ENCODE measurements at regions not wholly inside any gene's neighbourhood (a gene's known extent, or its start where the extent isn't known, plus 50 kb on each side); places are given as distances from the start of the nearest gene placed in this dataset.

DNA sequence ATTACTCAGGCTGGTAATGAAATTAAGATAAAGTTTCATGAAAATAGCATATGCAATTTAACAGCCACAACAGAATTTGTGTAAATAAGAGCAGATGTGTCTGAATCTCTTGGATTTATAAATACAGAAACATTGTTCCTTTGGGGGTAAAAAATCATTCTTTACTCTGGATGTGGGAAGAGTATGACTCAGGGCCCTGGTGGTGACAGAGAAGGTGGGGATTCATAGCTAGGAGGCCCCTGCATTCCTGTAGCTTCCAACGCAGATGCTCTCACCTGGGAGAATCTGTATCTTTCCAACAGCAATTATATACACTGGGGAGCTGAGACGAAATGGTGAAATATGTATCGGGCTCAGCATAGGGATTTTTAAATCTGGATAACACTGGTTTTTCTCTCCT lies 167.6 kb upstream of the CADPS start:
- TF ChIP-seq CEBPB (IDR thresholded peaks at IDR 0.05), result no peak
- TF ChIP-seq, protein P1, sequence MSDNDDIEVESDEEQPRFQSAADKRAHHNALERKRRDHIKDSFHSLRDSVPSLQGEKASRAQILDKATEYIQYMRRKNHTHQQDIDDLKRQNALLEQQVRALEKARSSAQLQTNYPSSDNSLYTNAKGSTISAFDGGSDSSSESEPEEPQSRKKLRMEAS (IDR thresholded peaks at IDR 0.05), result no peak
- no peak for TF ChIP-seq YY1 (IDR thresholded peaks at IDR 0.05; ENCODE audit: low read depth)
- TF ChIP-seq EGR1 (IDR thresholded peaks at IDR 0.05), result no peak
- no peak for TF ChIP-seq EP300 (IDR thresholded peaks at IDR 0.05; ENCODE audit: borderline replicate concordance)
- no peak for TF ChIP-seq CREB1 (IDR thresholded peaks at IDR 0.05; ENCODE audit: low read depth)
- TF ChIP-seq NFIC (IDR thresholded peaks at IDR 0.05), result no peak
- no peak for TF ChIP-seq FOXM1 (IDR thresholded peaks at IDR 0.05; ENCODE audit: borderline replicate concordance, low read depth)
- TF ChIP-seq, protein P2, sequence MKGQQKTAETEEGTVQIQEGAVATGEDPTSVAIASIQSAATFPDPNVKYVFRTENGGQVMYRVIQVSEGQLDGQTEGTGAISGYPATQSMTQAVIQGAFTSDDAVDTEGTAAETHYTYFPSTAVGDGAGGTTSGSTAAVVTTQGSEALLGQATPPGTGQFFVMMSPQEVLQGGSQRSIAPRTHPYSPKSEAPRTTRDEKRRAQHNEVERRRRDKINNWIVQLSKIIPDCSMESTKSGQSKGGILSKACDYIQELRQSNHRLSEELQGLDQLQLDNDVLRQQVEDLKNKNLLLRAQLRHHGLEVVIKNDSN (IDR thresholded peaks at IDR 0.05), result no peak
- TF ChIP-seq, protein P3, sequence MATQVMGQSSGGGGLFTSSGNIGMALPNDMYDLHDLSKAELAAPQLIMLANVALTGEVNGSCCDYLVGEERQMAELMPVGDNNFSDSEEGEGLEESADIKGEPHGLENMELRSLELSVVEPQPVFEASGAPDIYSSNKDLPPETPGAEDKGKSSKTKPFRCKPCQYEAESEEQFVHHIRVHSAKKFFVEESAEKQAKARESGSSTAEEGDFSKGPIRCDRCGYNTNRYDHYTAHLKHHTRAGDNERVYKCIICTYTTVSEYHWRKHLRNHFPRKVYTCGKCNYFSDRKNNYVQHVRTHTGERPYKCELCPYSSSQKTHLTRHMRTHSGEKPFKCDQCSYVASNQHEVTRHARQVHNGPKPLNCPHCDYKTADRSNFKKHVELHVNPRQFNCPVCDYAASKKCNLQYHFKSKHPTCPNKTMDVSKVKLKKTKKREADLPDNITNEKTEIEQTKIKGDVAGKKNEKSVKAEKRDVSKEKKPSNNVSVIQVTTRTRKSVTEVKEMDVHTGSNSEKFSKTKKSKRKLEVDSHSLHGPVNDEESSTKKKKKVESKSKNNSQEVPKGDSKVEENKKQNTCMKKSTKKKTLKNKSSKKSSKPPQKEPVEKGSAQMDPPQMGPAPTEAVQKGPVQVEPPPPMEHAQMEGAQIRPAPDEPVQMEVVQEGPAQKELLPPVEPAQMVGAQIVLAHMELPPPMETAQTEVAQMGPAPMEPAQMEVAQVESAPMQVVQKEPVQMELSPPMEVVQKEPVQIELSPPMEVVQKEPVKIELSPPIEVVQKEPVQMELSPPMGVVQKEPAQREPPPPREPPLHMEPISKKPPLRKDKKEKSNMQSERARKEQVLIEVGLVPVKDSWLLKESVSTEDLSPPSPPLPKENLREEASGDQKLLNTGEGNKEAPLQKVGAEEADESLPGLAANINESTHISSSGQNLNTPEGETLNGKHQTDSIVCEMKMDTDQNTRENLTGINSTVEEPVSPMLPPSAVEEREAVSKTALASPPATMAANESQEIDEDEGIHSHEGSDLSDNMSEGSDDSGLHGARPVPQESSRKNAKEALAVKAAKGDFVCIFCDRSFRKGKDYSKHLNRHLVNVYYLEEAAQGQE (IDR thresholded peaks at IDR 0.05; ENCODE audit: low read depth), result no peak
- no peak for TF ChIP-seq TAF1 (IDR thresholded peaks at IDR 0.05; ENCODE audit: low read depth)
- TF ChIP-seq TCF12 (IDR thresholded peaks at IDR 0.05; ENCODE audit: low read depth), result no peak
- TF ChIP-seq RAD21 (IDR thresholded peaks at IDR 0.05; ENCODE audit: low read depth), result no peak
- TF ChIP-seq TEAD4 (IDR thresholded peaks at IDR 0.05), result no peak
- no peak for TF ChIP-seq ZBTB7A (IDR thresholded peaks at IDR 0.05; ENCODE audit: low read depth)

DNA sequence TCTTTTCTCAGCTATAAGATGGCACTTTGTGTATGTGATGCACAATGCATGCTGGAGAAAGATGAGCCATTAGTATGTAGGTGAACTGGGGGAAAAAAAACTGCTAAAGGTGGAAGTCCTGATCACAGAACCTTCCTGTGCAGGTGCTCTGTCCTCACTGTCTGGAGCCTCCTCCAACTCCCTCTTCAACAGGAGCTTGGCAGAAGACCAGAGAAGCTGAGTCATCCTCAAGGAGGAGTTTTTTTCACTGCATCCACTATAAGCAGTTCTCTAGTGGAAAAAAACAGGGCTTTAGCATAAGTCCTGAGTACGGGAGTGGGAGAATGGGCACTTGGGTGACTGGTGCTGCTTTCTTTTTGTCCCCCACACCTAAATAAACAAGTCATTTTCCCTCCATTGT lies 168.4 kb upstream of the CADPS start:
- no peak for TF ChIP-seq CREB1 (IDR thresholded peaks at IDR 0.05; ENCODE audit: low read depth)
- TF ChIP-seq, protein P3 (IDR thresholded peaks at IDR 0.05; ENCODE audit: low read depth), result no peak
- TF ChIP-seq, protein P2 (IDR thresholded peaks at IDR 0.05), result no peak
- TF ChIP-seq NFIC (IDR thresholded peaks at IDR 0.05), result no peak

DNA sequence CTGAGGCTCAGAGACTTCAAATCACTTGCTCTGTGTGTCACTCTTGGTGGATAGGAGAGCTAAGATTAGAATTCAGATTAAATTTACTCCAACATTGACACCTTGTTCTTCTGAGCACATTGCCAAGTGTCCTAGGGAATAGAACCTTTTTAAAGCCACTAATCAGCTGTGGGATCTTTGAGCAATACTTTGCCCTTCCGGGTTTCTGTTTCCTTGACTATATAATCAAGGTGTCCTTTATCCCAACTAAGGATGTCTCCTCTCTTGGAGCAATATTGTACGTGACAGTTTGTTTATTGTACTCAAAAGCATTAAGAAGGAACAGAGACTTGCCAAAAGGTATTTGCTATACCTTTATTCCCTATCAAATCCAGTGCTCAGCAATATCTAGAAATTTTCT lies 170.9 kb upstream of the CADPS start:
- TF ChIP-seq TAF1 (IDR thresholded peaks at IDR 0.05; ENCODE audit: low read depth) (no peak), EGR1 (IDR thresholded peaks at IDR 0.05) (no peak), CREB1 (IDR thresholded peaks at IDR 0.05; ENCODE audit: low read depth) (no peak), TEAD4 (IDR thresholded peaks at IDR 0.05) (no peak), NFIC (IDR thresholded peaks at IDR 0.05) (no peak), TCF12 (IDR thresholded peaks at IDR 0.05; ENCODE audit: low read depth) (no peak), CEBPB (IDR thresholded peaks at IDR 0.05) (no peak)

DNA sequence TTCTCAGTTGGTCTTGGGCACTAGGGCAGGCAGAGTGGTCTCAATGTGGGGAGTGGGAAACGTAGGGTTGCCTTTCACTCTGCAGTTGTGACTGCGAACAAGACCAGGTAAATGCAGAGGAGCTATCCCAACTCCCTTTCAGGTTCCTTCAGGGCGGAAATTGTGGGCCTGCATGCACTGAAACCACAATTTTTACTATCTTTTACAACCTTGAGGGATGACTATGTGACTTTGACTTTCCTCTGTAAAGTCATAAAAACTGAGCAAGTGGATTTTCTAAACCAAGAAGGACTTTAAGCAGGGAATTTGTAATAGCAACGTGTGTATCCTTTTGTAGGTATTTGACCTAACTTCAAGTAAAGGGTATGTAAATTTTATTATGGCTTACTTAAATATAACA lies 171.4 kb upstream of the CADPS start:
- TF ChIP-seq CEBPB (IDR thresholded peaks at IDR 0.05), result no peak

DNA sequence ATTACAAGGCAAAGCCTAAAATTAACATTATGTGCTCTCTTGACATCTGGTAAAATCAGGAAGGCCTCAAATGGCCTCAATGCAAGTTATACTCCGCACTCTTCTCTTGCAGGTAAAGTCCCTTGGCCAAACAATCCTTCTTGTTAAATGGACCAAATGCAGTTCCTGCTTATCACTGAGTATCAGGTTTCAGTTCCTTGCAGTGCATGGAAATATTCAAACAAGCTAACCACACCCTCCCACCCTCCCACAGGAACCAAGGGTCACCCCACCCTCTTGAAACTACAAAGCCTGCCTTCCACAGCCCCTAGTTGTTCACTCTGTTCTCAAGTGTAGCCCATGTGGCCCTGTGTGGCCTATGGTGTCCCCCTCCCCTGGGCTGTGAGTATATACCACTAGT lies 171.9 kb upstream of the CADPS start:
- TF ChIP-seq FOXM1 (IDR thresholded peaks at IDR 0.05; ENCODE audit: borderline replicate concordance, low read depth) (no peak), ZBTB7A (IDR thresholded peaks at IDR 0.05; ENCODE audit: low read depth) (no peak), CEBPB (IDR thresholded peaks at IDR 0.05) (no peak), TCF12 (IDR thresholded peaks at IDR 0.05; ENCODE audit: low read depth) (no peak), EP300 (IDR thresholded peaks at IDR 0.05; ENCODE audit: borderline replicate concordance) (no peak), CREB1 (IDR thresholded peaks at IDR 0.05; ENCODE audit: low read depth) (no peak), TEAD4 (IDR thresholded peaks at IDR 0.05) (no peak), RAD21 (IDR thresholded peaks at IDR 0.05; ENCODE audit: low read depth) (no peak), NFIC (IDR thresholded peaks at IDR 0.05) (no peak), TAF1 (IDR thresholded peaks at IDR 0.05; ENCODE audit: low read depth) (no peak)
- TF ChIP-seq, protein P3 (IDR thresholded peaks at IDR 0.05; ENCODE audit: low read depth), result no peak
- TF ChIP-seq, protein P2 (IDR thresholded peaks at IDR 0.05), result no peak
- TF ChIP-seq, protein P1 (IDR thresholded peaks at IDR 0.05), result no peak
